B cell (primary cell): ENCODE measurements at regions not wholly inside any gene's neighbourhood (a gene's known extent, or its start where the extent isn't known, plus 50 kb on each side); places are given as distances from the start of the nearest gene placed in this dataset.

Experiments
- EZH2 ChIP-seq: IDR thresholded peaks from 2 replicates; pipeline ENCODE4 v1.6.1; 2012; ENCODE audit warnings: borderline replicate concordance, low read depth, mild to moderate bottlenecking, moderate library complexity, low read length; ENCODE audit not compliant: insufficient read depth, poor library complexity, severe bottlenecking
- TF ChIP-seq, protein P1 (sequence below): fragments of 200-600 bp; IDR thresholded peaks from one replicate; pipeline ENCODE4 v1.8.0; 2022; ENCODE audit warnings: antibody characterized with exemption, mild to moderate bottlenecking

DNA sequence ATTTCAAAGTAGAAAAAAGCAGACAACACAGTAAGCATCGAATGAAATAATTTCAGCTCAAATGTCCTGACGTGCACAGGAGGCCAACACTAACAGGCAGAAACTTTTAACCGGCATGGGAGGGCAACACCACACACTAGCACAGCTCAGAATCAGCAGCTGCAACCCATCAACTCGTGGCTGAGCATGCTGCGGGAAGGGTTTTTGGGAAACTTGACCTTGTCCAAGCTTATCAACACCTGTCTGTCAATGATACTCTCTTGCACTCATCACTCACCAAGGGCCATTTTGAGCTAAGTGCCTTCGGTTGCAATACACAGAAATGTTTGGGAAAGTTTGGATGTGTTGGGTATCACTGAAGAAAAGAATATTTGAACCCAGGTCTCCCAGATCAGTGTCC, 483.7 kb downstream of the TSHZ3 start:
- TF ChIP-seq, protein P1, sequence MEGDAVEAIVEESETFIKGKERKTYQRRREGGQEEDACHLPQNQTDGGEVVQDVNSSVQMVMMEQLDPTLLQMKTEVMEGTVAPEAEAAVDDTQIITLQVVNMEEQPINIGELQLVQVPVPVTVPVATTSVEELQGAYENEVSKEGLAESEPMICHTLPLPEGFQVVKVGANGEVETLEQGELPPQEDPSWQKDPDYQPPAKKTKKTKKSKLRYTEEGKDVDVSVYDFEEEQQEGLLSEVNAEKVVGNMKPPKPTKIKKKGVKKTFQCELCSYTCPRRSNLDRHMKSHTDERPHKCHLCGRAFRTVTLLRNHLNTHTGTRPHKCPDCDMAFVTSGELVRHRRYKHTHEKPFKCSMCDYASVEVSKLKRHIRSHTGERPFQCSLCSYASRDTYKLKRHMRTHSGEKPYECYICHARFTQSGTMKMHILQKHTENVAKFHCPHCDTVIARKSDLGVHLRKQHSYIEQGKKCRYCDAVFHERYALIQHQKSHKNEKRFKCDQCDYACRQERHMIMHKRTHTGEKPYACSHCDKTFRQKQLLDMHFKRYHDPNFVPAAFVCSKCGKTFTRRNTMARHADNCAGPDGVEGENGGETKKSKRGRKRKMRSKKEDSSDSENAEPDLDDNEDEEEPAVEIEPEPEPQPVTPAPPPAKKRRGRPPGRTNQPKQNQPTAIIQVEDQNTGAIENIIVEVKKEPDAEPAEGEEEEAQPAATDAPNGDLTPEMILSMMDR: no peak
- TF ChIP-seq EZH2: no peak
